Fibroblast of lung (primary cell): ENCODE measurements at regions not wholly inside any gene's neighbourhood (a gene's known extent, or its start where the extent isn't known, plus 50 kb on each side); places are given as distances from the start of the nearest gene placed in this dataset.

Experiments used
- EZH2 ChIP-seq: IDR thresholded peaks from 2 replicates; pipeline ENCODE4 v1.5.1; 2012; ENCODE audit warnings: low read length, control low read depth, mild to moderate bottlenecking; ENCODE audit errors: missing control alignments
- TF ChIP-seq, protein P1 (sequence below), 2 donors: IDR thresholded peaks in 1 of 2; conservative IDR thresholded peaks in 1 of 2; 1 replicate in 1 of 2; 2 replicates in 1 of 2; pipeline ENCODE4 v1.5.1; 2011 to 2012; ENCODE audit warnings: low read length in 2 of 2, control low read depth in 1 of 2, inconsistent platforms in 1 of 2, low read depth in 1 of 2, mild to moderate bottlenecking in 1 of 2

GRCh38 chr4:26268246-26268645, 52.6 kb upstream of the RBPJ start:
- TF ChIP-seq, protein P1, sequence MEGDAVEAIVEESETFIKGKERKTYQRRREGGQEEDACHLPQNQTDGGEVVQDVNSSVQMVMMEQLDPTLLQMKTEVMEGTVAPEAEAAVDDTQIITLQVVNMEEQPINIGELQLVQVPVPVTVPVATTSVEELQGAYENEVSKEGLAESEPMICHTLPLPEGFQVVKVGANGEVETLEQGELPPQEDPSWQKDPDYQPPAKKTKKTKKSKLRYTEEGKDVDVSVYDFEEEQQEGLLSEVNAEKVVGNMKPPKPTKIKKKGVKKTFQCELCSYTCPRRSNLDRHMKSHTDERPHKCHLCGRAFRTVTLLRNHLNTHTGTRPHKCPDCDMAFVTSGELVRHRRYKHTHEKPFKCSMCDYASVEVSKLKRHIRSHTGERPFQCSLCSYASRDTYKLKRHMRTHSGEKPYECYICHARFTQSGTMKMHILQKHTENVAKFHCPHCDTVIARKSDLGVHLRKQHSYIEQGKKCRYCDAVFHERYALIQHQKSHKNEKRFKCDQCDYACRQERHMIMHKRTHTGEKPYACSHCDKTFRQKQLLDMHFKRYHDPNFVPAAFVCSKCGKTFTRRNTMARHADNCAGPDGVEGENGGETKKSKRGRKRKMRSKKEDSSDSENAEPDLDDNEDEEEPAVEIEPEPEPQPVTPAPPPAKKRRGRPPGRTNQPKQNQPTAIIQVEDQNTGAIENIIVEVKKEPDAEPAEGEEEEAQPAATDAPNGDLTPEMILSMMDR (conservative IDR thresholded peaks at IDR 0.05 in 1 of 2, IDR thresholded peaks at IDR 0.05 in 1 of 2; ENCODE audit: low read depth in 1 of 2, low read length in 2 of 2), result no peak
- TF ChIP-seq EZH2, result no peak
